ENCODE measurements at regions not wholly inside any gene's neighbourhood (a gene's known extent, or its start where the extent isn't known, plus 50 kb on each side); places are given as distances from the start of the nearest gene placed in this dataset.

- no peak overlapping the region for H3K27ac ChIP-seq
- no peaks in the 10 kb centered on the region for H3K27me3 ChIP-seq
- DNase-seq (no peak), ATAC-seq (ENCODE audit: low FRiP score in 2 of 2) (no peak)
- H3K36me3 ChIP-seq, result no peaks in the 10 kb centered on the region
- no peaks in the 10 kb centered on the region for H3K4me1 ChIP-seq
- H3K4me3 ChIP-seq, result no peak overlapping the region
- TF ChIP-seq CTCF (IDR thresholded peaks at IDR 0.05) (no peak), POLR2A (IDR thresholded peaks at IDR 0.05) (no peak), EP300 (IDR thresholded peaks at IDR 0.05) (no peak), POLR2AphosphoS5 (IDR thresholded peaks at IDR 0.05) (no peak)
- WGBS, 2 donors, result 60 to 75% methylated on average over 2 of the region's 2 CpGs
- H3K9me3 ChIP-seq, result no peaks in the 10 kb centered on the region
Measured at GRCh38 chr20:56060486-56060885, 55.2 kb upstream of the CBLN4 start.

GRCh38 chr20:56069016-56069415 is 63.7 kb upstream of the CBLN4 start:
- Histone ChIP-seq H3K4me3 (no peak overlapping the region), H3K9me3 (no peaks in the 10 kb centered on the region), H3K27ac (no peak overlapping the region), H3K27me3 (no peaks in the 10 kb centered on the region), H3K4me1 (no peaks in the 10 kb centered on the region), H3K36me3 (no peaks in the 10 kb centered on the region)
- WGBS, 2 donors, result 90 to 95% methylated on average over 1 of the region's 1 CpG
- TF ChIP-seq EP300 (IDR thresholded peaks at IDR 0.05) (no peak), POLR2AphosphoS5 (IDR thresholded peaks at IDR 0.05) (no peak), POLR2A (IDR thresholded peaks at IDR 0.05) (no peak), CTCF (IDR thresholded peaks at IDR 0.05) (no peak)
- DNase-seq, result no peak
- no peak for ATAC-seq (ENCODE audit: low FRiP score in 2 of 2)

GRCh38 chr20:56072165-56072564 is 66.8 kb upstream of the CBLN4 start:
- DNase-seq (no peak), ATAC-seq (ENCODE audit: low FRiP score in 2 of 2) (no peak)
- TF ChIP-seq CTCF (IDR thresholded peaks at IDR 0.05) (no peak), EP300 (IDR thresholded peaks at IDR 0.05) (no peak), POLR2A (IDR thresholded peaks at IDR 0.05) (no peak), POLR2AphosphoS5 (IDR thresholded peaks at IDR 0.05) (no peak)
- Histone ChIP-seq H3K4me1 (no peaks in the 10 kb centered on the region), H3K4me3 (no peak overlapping the region), H3K27me3 (no peaks in the 10 kb centered on the region), H3K36me3 (no peaks in the 10 kb centered on the region), H3K9me3 (no peaks in the 10 kb centered on the region), H3K27ac (no peak overlapping the region)
- 52 to 58% methylated on average over 1 of the region's 1 CpG for WGBS, 2 donors

GRCh38 chr20:56088375-56088774 is 83.1 kb upstream of the CBLN4 start:
- H3K36me3 ChIP-seq, result no peaks in the 10 kb centered on the region
- TF ChIP-seq CTCF (IDR thresholded peaks at IDR 0.05) (no peak), POLR2AphosphoS5 (IDR thresholded peaks at IDR 0.05) (no peak), POLR2A (IDR thresholded peaks at IDR 0.05) (no peak), EP300 (IDR thresholded peaks at IDR 0.05) (no peak)
- no peaks in the 10 kb centered on the region for H3K27me3 ChIP-seq
- DNase-seq, result no peak
- H3K9me3 ChIP-seq, result peaks cover 0 to 2% (median 0%) of the 10 kb centered on the region in 4 donors
- ATAC-seq (ENCODE audit: low FRiP score in 2 of 2), result no peak
- 34 to 51% methylated on average over 4 of the region's 4 CpGs for WGBS, 2 donors
- H3K4me3 ChIP-seq, result no peak overlapping the region
- H3K27ac ChIP-seq, result no peak overlapping the region
- no peaks in the 10 kb centered on the region for H3K4me1 ChIP-seq

GRCh38 chr20:56091628-56092234 is 86.4 kb upstream of the CBLN4 start:
- Histone ChIP-seq H3K4me3 (no peak overlapping the region), H3K27me3 (no peaks in the 10 kb centered on the region), H3K36me3 (no peaks in the 10 kb centered on the region), H3K4me1 (no peaks in the 10 kb centered on the region), H3K27ac (no peak overlapping the region), H3K9me3 (peaks cover 0 to 16% (median 11%) of the 10 kb centered on the region in 4 donors)
- no peak for DNase-seq
- no peak for ATAC-seq (ENCODE audit: low FRiP score in 2 of 2)
- WGBS, 2 donors, result 64 to 69% methylated on average over 2 of the region's 2 CpGs
- TF ChIP-seq EP300 (IDR thresholded peaks at IDR 0.05) (no peak), POLR2AphosphoS5 (IDR thresholded peaks at IDR 0.05) (no peak), CTCF (IDR thresholded peaks at IDR 0.05) (no peak), POLR2A (IDR thresholded peaks at IDR 0.05) (no peak)
